ENCODE measurements at regions not wholly inside any gene's neighbourhood (a gene's known extent, or its start where the extent isn't known, plus 50 kb on each side); places are given as distances from the start of the nearest gene placed in this dataset.

- DNase-seq (ENCODE audit: low spot score) (no peak), ATAC-seq (no peak)
- Mint-ChIP-seq H3K27ac (no peak overlapping the region), H3K36me3 (ENCODE audit: low read depth) (no peaks in the 10 kb centered on the region), H3K9me3 (no peaks in the 10 kb centered on the region), H3K27me3 (ENCODE audit: insufficient read depth, low read depth, poor library complexity) (peaks cover 2% of the 10 kb centered on the region), H3K4me1 (peaks cover 6% of the 10 kb centered on the region), H3K4me3 (no peak overlapping the region)
- Histone ChIP-seq H3K27ac (ENCODE audit: low read depth) (no peak overlapping the region), H3K4me2 (no peak overlapping the region), H3K36me3 (ENCODE audit: insufficient read depth) (no peaks in the 10 kb centered on the region), H3K9me2 (ENCODE audit: insufficient read depth) (no peaks in the 10 kb centered on the region), H3K4me1 (ENCODE audit: insufficient read depth) (no peaks in the 10 kb centered on the region), H3F3A (replicated peaks; ENCODE audit: low read depth) (no peaks in the 10 kb centered on the region), H4K20me1 (replicated peaks; ENCODE audit: insufficient read depth) (no peaks in the 10 kb centered on the region), H2AFZ (no peak overlapping the region), H3K79me2 (replicated peaks; ENCODE audit: insufficient read depth) (no peaks in the 10 kb centered on the region), H3K27me3 (ENCODE audit: insufficient read depth) (no peaks in the 10 kb centered on the region), H3K4me3 (no peak overlapping the region)
- no peak for TF ChIP-seq CTCF (conservative IDR thresholded peaks at IDR 0.05; ENCODE audit: low read depth in 2 of 2)
- TF ChIP-seq ETS1 (IDR thresholded peaks at IDR 0.05): no peak
- TF ChIP-seq EZH2phosphoT487 (IDR thresholded peaks at IDR 0.05; ENCODE audit: unreplicated experiment): no peak
Observed at GRCh38 chr16:51821527-51821926, 670.5 kb upstream of the SALL1 start.

GRCh38 chr16:51820176-51820575 is 669.1 kb upstream of the SALL1 start:
- peaks cover 6% of the 10 kb centered on the region for H3K4me1 Mint-ChIP-seq
- no peaks in the 10 kb centered on the region for H3K36me3 ChIP-seq (ENCODE audit: insufficient read depth)
- H3K9me2 ChIP-seq (ENCODE audit: insufficient read depth): no peaks in the 10 kb centered on the region
- TF ChIP-seq CREB1 (CRISPR knock-in tag; IDR thresholded peaks at IDR 0.05; ENCODE audit: low read depth) (no peak), ETS1 (IDR thresholded peaks at IDR 0.05) (no peak), POLR2AphosphoS5 (IDR thresholded peaks at IDR 0.05; ENCODE audit: low read depth) (no peak), STAT1 (IDR thresholded peaks at IDR 0.05; ENCODE audit: unreplicated experiment) (no peak), EZH2 (IDR thresholded peaks at IDR 0.05; ENCODE audit: low read depth, unreplicated experiment) (no peak), NANOG (IDR thresholded peaks at IDR 0.05; ENCODE audit: borderline replicate concordance) (no peak), ZNF331 (CRISPR knock-in tag; IDR thresholded peaks at IDR 0.05; ENCODE audit: low read depth) (no peak), ZNF462 (CRISPR knock-in tag; IDR thresholded peaks at IDR 0.05) (no peak), ZNF114 (CRISPR knock-in tag; IDR thresholded peaks at IDR 0.05) (no peak)

More at GRCh38 chr16:51820176-51820575, 669.1 kb upstream of the SALL1 start:
- no peak for DNase-seq (ENCODE audit: low spot score)
- H2AFZ ChIP-seq: no peak overlapping the region
- Mint-ChIP-seq H3K36me3 (ENCODE audit: low read depth) (no peaks in the 10 kb centered on the region), H3K4me3 (no peak overlapping the region), H3K27ac (no peak overlapping the region), H3K27me3 (ENCODE audit: insufficient read depth, low read depth, poor library complexity) (peaks cover under 1% of the 10 kb centered on the region), H3K9me3 (no peaks in the 10 kb centered on the region)
- H3K4me2 ChIP-seq: no peak overlapping the region
- H3K4me1 ChIP-seq (ENCODE audit: insufficient read depth): no peaks in the 10 kb centered on the region
- H3K27ac ChIP-seq (ENCODE audit: low read depth): no peak overlapping the region
- no peak for ATAC-seq
- no peak overlapping the region for H3K4me3 ChIP-seq
- H3F3A ChIP-seq (replicated peaks; ENCODE audit: low read depth): no peaks in the 10 kb centered on the region
- H3K79me2 ChIP-seq (replicated peaks; ENCODE audit: insufficient read depth): no peaks in the 10 kb centered on the region
- no peaks in the 10 kb centered on the region for H4K20me1 ChIP-seq (replicated peaks; ENCODE audit: insufficient read depth)
- no peaks in the 10 kb centered on the region for H3K27me3 ChIP-seq (ENCODE audit: insufficient read depth)
